Right lung (tissue), 2 donors: ENCODE measurements at regions not wholly inside any gene's neighbourhood (a gene's known extent, or its start where the extent isn't known, plus 50 kb on each side); places are given as distances from the start of the nearest gene placed in this dataset.
"Not testable (repeated sequence)": the region's sequence is repeated elsewhere in the genome, so short reads cannot be mapped to it uniquely, and the experiment has no call there.

ENCODE experiments used
- DNase-seq, 2 donors: peaks; one replicate each; pipeline ENCODE4 v3.0.0-alpha.2; 2013

DNA sequence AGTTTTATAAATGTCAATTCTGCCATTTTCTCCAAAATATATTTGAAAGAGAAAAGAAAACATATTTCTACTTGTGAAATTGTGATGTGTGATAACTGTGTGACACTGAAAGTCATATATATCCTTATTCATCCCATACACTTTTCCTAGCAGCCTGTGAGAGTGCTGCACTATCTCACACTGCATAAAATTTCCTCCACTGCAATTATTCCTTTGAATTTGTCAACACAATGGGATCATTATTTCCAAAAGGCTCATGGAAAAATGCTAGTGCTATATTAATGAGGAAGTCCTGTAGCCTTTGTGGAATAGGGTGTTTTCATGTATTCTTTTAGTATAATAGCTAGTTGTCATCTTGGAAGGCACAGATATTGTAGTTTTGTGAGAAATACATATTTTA, 504.1 kb downstream of the RPL10L start:
- DNase-seq: no peak

DNA sequence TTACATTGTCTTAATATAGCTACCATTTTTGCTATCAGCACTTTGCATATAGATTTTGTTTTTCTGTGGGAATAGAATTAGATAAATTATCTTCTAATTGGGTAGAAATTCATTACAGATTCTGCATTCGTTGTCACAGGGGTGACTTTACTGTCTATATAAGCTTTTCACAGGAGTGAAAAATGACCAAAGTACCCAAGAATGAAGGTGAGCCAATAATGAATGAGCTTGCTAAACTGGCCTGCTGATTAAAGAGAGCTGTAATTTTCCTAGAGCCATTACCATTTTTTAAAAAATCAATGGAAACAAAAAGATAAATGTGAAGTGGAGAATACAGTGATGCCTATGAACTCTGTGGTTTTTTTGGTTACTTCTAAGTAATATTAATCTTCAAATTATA, 504.6 kb downstream of the RPL10L start:
- no peak for DNase-seq

DNA sequence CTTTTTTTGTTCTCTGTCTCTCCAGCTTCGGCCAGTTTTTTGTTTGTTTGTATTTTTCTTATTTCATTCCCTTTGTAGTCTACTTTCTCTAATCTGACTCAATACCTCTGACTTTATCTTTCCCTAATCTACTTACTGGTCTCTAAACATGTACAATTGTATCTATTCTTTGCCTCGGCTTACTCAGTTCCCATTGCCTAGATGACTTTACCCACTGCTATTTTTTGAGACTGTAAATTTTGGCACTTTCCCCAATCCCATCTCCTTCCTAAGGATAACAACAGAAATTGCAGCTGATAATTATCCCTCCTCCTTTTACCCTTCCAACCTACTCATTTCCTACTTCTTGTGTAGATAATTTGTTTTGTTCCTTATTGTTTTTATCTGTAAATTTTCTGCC, 511.1 kb downstream of the RPL10L start:
- DNase-seq: no peak

DNA sequence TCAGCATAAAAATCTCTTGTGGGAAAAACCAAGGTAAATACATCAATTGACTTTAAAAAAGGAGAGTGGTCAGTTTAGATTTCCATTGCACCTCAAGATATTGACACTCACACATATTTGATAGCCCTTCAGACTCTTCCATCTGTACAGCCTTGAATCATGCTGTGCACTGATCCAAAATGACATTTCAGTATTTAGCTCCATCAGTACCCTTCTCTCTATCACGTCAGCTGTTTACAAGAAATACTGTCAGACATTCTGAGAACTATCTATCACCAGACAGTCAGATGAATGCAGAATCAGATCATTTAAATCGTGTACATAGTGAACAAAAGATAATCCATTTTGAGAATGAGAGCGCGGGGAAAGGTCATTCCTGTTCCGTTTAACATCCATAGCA, 511.9 kb downstream of the RPL10L start:
- DNase-seq: no peak

DNA sequence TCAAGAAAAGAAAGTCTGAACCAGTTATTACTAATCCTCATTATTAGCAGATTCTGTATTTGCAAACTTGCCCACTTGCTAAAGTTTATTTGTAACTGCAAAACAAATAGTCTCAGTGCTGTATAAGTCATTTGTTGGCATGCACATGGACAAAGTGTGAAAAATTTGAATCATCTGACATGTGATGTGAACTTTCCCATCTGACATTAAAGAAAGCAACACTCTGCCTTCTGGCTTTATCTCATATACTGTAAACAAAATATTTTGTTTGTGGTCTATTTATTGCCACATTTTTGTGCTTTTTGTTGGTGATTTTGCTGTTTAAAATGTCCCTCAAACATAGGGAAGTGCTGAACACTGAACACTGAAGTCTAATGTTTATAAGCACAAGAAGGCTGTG, 513.8 kb downstream of the RPL10L start:
- DNase-seq: no peak

DNA sequence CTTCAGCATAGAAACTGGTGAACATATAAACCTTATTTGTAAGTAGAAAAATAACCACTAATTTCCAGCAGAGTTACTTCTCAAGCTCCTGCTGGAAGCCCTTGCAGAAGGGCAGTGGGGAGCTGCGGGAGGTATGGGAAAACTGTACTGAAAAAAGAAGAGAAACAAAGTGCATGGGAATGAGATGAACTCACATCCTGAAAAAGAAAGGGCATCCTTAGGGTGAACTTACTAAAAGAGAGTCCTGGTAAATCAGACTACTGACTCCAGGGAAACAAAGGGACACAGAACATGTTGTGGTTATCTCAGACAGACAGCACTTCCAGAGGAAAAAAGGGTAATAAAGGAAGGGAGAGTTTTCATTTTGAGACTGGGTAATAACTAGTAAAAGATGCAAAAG, 515.1 kb downstream of the RPL10L start:
- no peak for DNase-seq

DNA sequence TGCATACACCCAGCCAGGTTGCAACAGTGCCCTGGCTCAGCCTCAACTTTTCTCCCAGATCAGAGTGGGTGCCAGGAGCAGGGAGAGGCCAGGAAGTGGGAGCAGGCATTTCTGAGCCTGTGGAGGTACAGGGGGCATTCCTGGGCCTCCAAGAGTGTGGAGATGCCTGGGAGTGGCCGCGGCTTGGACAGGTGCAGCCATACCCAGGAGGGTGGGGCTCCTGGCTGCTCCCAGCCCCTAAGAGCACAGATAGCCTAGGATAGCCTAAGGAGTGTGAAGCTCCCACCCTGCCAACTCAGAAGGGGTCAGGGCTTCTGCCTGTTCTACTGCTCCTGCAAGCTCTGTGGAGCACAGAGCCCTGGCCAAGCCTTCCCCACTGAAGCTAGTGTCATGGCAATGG, 543.4 kb downstream of the RPL10L start:
- no peak for DNase-seq

DNA sequence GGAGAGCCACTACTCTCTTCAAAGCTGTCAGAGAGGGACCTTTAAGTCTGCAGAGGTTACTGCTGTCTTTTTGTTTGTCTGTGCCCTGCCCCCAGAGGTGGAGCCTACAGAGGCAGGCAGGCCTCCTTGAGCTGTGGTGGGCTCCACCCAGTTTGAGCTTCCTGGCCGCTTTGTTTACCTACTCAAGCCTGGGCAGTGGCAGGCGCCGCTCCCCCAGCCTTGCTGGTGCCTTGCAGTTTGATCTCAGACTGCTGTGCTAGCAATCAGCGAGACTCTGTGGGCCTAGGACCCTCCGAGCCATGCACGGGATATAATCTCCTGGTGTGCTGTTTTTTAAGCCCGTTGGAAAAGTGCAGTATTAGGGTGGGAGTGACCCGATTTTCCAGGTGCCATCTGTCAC, 550.7 kb downstream of the RPL10L start:
- not testable (repeated sequence) for DNase-seq

DNA sequence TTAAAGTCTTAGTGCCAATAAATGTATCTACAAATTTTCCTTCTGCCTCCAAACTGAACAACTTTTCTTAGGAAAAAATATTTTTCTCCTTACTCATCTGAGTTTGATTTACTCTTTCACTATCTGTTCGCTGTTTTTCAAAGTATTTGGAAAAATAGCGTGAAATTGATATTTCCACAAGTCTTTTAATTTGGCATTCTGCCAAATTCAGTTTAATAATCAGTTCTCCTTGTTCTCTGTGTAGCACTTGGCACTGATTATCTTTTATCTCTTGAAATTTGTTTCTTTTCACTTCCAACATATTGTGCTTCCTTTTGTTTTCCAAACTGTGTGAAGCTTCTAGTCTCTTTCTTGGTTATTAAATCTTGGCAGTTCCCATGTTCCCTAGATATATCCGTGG, 559.8 kb downstream of the RPL10L start:
- DNase-seq: no peak

DNA sequence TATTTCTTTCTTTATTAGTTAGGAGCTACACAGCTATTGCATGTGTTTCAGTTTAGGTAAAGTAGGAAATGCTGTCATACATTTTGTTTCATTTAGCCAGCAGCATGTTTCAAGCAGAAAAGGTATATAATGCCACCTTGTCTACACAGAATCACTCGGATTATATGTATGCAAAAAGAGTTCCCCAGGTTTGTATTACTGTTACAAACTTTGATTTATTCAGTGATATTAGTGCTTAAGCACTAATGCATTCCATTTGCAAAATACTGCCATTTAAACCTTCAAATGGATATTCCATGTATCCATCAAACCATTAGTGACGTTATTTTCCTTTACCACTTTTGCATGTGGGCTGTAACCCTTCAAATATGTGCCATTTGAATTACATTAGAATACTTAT, 564.0 kb downstream of the RPL10L start:
- no peak for DNase-seq

DNA sequence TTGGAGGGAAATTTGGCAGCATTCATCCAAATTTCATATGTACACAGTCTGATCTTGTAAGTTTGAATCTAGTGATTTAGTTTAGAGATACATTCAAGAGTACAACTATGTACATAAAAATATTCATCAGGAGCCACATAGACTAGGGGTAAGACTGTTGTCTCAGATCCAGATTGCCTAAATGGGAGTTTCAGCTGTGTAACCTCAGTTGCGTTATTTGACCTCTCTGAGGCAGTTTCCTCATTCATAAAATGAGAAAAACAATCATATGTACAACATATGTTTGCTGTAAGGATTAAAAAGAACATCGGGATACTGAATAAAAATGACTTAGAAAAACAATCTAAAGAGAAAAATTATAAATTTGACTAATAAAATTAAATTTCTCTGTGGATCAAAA, 577.5 kb downstream of the RPL10L start:
- no peak for DNase-seq

DNA sequence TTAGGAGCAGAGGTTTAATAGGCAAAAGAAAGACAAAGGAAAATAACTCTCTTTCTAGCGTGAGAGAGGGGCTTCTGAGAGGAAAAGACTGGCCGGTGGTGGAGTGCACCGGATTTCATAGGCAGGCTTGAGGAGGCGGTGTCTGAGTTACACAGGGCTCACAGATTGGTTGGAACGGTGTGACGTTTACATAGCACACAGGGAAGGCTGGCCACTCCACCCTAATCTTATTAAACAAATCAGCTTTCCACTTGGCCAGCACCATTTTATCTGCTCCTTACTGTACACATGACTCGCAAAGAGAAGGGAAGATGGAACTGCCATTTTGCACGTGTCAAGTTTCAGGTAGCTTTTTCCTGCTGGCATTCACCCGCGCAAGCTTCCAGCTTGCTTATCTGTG, 587.7 kb downstream of the RPL10L start:
- no peak for DNase-seq

DNA sequence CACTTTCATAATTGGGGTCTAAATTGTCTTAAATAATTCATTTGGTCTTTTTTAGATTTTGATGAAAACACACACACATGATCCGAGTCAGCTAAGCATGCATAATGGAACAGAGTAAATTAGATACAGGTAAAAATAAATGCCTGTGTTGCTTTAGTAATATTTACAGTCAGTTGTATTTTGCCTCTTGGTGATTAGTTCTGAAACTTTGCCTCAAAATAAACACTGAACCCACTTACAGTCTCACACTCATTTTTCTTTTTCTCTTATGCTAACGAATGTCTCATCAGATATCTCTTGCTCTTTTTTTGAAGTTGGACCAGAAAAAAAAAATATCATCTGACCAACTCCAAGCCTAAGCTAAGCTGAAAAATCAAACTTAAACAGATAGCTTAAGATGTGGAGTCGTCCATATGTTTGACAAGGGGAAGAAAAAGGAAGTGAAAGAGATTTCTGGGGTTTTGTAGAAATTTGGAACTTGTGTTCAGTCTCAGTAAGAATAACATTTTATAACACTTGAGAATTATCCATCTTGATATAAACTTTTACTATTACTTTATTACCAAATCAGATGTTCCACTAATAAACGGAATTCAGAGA, 592.5 kb downstream of the RPL10L start:
- no peak for DNase-seq

DNA sequence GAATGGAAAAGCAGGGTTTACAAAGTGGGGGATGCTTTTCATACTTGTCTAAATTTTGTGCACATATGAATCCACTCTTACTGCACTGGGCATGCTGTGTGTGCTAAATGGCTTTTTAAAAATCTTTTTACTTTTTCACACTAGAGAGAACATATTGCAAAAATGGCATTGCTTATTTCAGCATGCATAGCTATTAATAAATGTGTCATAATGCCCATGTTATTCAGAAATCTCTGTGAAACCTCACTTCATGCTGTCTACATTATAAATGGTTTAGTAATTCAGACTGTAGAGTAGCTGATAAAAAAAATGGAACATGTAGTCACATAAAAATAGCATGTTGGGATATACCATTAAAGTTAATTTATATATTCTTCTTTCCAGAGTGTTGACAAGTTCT, 593.8 kb downstream of the RPL10L start:
- no peak for DNase-seq

DNA sequence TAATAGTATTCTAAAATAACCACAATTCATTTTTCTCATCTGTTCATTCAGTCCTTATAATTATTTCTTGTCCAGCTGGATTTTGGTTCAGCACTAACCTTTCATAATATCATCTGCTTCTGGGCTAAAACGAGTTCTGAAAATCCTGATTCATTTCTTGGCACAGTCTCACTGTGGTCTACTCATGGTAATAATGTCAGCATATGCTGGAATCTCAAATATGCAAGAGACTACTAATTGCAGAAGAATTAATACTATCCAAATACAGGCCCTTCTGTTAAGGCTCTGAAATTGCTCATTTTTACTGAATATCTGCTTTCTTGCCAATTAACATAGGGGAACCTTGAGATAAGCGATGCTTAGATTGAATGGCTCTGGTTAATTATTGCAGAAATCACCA, 597.1 kb downstream of the RPL10L start:
- no peak for DNase-seq

DNA sequence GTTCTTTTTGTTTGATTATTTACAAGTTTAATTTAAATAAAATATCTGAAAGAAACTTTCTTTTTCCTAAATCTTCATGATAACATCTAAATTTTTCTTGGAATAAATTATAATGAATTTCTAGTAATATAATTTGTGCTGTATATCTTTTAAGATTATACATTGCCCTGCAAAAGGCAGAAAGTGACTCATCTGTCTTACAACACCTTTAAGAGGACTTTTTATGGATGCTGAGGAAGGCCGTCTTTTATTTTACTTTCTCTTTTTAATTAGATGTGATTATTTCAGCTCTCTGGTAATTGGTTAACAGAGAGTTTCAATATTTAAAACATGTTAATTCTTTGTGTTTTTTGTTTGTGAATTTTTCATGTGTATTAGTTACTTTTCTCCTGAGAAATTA, 598.4 kb downstream of the RPL10L start:
- no peak for DNase-seq

DNA sequence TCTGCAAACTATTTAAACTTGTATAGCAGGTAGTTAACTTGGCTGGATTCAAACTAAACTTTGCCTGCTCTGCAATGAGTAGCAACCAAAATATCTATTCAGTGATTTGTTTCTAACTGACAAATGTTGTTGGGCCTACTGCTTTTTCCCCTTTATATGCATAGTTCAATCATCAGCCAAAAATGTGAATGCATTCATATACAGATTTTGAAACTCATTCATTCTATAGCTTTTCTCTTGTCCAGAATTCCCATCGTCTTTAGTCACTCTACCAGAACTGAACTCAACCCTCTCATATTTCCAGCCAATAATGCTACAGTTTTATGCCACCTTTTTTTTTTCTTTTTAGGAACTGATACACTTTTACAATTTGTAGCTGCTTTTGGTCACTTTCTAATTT, 599.8 kb downstream of the RPL10L start:
- no peak for DNase-seq

DNA sequence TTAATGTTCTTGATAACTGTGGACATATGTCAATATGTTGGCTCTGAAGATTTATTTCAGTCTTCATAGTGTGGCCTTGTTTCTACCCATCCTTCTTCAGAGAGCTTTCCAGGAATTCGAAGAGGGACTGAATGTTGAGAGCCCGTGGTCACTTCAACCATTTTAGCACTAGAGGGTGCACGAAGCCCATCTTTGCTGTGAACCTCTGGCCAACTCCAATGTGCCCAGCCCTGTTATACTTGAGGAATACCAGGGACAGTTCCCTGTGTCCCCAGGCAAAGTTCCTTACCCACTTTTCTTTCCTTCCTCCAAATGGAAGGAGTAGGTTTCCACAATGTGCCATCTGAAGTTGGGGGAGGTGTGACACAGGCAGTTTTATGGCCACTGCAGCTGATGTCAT, 603.5 kb downstream of the RPL10L start:
- DNase-seq: no peak

DNA sequence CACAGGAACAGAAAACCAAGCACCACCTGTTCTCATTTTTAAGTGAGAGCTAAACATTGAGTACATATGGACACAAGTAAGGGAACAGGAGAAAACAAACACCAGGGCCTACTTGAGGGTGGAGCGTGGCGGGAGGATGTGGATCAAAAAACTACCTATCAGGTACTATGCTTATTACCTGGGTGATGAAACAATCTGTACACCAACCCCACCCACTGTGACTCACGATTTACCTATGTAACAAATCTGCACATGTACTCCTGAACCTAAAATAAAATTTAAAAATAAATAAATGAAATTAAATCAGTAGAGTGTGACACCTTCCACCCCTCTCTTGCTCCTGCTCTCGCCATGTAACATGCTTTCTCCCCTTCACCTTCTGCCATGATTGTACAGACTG, 615.5 kb downstream of the RPL10L start:
- DNase-seq: no peak

DNA sequence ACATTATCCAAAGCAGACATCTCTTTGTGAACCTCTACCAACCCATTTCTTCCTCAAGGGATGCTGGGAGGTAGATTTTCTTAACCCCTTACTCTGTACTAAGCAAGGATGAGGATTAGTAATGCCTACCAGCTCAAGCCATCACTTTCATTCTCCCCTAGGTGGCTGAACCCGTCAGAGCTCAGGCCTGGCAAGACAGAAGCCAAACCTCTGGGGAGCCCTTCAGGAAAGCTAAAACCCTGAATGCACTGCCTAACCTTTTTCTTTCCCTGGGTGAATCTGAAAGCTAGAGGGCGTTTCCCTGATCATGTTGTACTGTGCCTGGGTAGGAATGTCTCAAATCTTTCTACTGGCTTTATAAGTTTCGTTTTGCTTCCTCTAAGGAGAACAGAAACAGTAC, 617.3 kb downstream of the RPL10L start:
- DNase-seq: no peak

DNA sequence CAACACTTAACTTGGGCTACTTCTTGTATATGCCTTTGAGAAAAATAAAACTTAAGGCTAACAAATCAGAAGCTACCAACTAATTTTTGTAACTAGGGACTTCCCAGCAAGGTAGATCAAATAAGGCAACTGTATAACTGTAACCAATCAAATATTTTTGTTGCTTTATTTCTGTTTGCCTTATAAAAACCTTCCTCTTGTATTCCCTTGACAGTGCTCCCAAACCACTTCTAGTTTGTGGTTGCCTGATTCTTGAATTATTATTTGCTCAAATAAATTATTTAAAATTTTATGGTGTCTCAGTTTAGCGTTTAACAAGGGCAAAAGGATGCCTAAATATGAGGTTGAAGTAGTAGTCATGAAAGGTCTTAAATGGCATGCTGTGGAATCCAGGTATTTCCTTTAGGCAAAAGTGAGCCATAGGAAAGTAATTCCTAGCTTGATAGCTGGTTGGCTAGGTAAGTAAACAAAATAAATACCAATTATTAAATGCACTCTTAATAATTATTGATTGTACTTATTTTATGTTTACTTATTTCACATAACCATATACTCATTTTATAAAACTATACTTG, 632.6 kb downstream of the RPL10L start:
- DNase-seq: no peak

DNA sequence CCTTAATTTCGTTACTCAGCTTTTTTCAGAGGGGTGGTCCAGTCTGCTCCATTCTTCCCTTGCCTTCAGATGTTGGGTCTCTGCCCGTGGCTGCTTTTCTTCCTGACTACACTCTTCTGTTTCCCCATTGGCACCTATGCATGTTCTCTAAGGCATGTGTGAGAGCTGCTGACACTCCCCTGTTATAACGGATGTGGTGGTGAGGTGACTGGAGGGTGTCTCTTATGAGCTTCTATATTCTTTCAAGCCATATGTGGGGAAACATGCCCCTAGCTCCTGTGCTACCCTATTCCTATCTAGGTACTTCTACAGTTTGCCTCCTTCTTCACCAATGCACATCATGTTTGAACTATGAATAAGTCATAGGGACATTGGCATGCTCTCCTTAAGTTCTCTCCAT, 643.2 kb downstream of the RPL10L start:
- DNase-seq: no peak

DNA sequence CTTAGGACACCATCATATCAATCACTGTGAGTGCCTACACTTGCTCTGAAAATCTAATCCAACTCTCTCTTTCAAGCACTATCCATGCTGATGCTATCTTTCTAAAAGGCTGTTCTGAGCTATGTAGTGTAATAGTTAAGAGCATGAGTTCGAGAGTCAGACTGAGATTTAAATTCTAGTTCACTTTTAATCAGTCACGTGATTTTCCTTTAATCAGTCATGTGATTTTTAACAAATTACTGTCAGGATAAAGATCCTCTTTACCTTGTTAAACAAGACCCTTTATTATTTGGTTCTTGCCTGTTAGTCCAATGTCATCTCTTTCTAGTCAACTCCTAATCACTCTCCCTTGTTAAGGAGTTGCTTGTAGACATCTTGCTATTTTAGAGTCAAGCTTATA, 653.0 kb downstream of the RPL10L start:
- no peak for DNase-seq

DNA sequence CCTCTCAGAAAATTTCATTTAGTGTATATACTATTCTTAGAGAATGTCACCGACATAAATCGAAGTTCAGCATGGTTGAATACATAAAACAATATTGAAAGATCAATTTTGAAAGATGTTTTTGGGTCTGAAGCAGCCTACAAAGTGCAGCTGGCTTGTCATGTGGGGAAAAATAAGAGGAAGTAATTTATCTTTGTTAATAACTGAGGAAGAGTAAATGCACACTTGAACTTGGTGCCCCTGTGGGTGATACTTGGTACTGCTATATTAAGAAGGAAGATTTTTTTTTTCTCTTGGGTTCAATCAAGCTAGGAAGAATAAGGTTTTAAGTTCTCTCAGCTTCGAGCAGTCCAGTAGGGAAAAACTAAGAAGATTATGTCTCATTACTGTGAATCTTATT, 661.3 kb downstream of the RPL10L start:
- no peak for DNase-seq

DNA sequence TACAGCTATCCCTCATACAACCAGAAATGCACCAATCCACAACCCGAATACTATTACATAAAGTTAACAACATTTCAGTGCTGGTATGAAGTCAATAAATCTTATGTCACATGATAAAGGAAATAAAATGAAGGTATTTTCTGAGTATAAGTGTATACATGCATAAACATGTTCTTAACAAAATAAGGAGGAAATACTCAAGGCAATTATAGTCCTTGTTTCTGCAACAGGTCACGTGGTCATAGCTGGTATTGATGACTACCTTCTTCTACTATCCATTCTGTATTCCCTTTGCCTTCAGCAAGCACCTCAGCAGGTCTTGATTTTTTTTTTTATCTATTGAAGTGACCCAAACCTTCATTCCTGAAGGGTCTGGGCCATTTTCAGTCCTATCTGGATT, 675.6 kb downstream of the RPL10L start:
- no peak for DNase-seq
